Type B pancreatic cell (in vitro differentiated cells): ENCODE measurements at regions not wholly inside any gene's neighbourhood (a gene's known extent, or its start where the extent isn't known, plus 50 kb on each side); places are given as distances from the start of the nearest gene placed in this dataset.
"Not testable (repeated sequence)": the region's sequence is repeated elsewhere in the genome, so short reads cannot be mapped to it uniquely, and the experiment has no call there.

Source experiments
- DNase-seq: peaks from one replicate; pipeline ENCODE4 v3.0.0; 2021; ENCODE audit warnings: mixed read lengths; ENCODE audit not compliant: unreplicated experiment; ENCODE audit errors: extremely low spot score
- H3K27ac Mint-ChIP-seq: 2 replicates; pipeline ENCODE4 v1.8.0; 2021; ENCODE audit warnings: mild to moderate bottlenecking, mixed read lengths
- H3K27me3 Mint-ChIP-seq: 2 replicates; pipeline ENCODE4 v1.8.0; 2021; ENCODE audit warnings: mixed read lengths
- H3K36me3 Mint-ChIP-seq: 2 replicates; pipeline ENCODE4 v1.8.0; 2021; ENCODE audit warnings: mixed read lengths
- H3K4me1 Mint-ChIP-seq: one replicate; pipeline ENCODE4 v1.8.0; 2021; ENCODE audit warnings: mixed read lengths; ENCODE audit not compliant: unreplicated experiment
- H3K4me3 Mint-ChIP-seq: 2 replicates; pipeline ENCODE4 v1.8.0; 2021; ENCODE audit warnings: mild to moderate bottlenecking, mixed read lengths
- H3K9me3 Mint-ChIP-seq: 2 replicates; pipeline ENCODE4 v1.8.0; 2021; ENCODE audit warnings: mixed read lengths
- TF ChIP-seq, protein P1 (sequence below): fragments of 200-600 bp; sonication (generic); conservative IDR thresholded peaks from 2 replicates; pipeline ENCODE4 v1.5.0; 2021; ENCODE audit warnings: antibody characterized with exemption, mild to moderate bottlenecking

DNA sequence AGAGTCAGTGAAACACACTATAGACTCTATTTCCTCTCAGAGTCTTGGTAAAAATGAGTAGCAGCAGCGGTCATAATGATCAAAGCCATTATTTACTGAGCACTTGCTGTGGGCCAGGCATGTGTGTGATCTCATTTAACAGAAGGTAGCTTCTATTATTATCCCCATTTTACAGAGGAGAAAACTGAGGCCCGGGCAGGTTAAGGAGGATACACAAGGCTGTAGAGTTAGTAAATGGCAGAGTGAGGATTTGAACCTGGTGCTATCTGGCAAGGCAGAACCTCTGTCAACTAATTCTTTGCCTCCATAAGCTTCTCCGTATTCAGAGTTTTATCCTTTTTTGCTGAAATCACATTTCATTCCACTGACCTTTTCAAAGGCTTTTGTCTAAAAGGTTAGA, 122.2 kb upstream of the SALL4 start:
- Mint-ChIP-seq H3K4me3 (no peak overlapping the region), H3K4me1 (peaks cover 5% of the 10 kb centered on the region), H3K27me3 (no peaks in the 10 kb centered on the region), H3K9me3 (peaks cover 6% of the 10 kb centered on the region), H3K36me3 (no peaks in the 10 kb centered on the region), H3K27ac (no peak overlapping the region)
- no peak for DNase-seq
- TF ChIP-seq, protein P1, sequence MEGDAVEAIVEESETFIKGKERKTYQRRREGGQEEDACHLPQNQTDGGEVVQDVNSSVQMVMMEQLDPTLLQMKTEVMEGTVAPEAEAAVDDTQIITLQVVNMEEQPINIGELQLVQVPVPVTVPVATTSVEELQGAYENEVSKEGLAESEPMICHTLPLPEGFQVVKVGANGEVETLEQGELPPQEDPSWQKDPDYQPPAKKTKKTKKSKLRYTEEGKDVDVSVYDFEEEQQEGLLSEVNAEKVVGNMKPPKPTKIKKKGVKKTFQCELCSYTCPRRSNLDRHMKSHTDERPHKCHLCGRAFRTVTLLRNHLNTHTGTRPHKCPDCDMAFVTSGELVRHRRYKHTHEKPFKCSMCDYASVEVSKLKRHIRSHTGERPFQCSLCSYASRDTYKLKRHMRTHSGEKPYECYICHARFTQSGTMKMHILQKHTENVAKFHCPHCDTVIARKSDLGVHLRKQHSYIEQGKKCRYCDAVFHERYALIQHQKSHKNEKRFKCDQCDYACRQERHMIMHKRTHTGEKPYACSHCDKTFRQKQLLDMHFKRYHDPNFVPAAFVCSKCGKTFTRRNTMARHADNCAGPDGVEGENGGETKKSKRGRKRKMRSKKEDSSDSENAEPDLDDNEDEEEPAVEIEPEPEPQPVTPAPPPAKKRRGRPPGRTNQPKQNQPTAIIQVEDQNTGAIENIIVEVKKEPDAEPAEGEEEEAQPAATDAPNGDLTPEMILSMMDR, result no peak

DNA sequence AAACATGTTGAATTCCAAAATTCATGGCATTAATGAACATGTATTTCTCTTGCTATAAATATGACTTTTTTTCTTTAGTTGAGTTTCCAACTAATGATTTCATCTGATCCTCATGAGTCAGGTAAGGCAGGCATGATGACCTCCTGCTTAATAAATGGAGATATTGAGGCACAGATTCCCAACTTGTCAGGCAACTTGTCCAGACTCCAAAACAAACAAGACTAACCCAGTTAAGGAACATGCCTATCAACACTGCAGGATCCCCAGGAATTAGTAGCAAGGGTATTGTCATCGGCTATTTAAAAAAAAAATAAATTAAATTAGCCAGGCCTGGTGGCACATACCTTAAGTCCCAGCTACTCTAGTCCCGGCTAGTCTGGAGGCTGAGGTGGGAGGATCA, 121.3 kb upstream of the SALL4 start:
- Mint-ChIP-seq H3K27me3 (no peaks in the 10 kb centered on the region), H3K9me3 (peaks cover 6% of the 10 kb centered on the region), H3K4me1 (peaks cover 7% of the 10 kb centered on the region), H3K27ac (no peak overlapping the region), H3K36me3 (no peaks in the 10 kb centered on the region), H3K4me3 (no peak overlapping the region)
- no peak for DNase-seq
- TF ChIP-seq, protein P1, result no peak

DNA sequence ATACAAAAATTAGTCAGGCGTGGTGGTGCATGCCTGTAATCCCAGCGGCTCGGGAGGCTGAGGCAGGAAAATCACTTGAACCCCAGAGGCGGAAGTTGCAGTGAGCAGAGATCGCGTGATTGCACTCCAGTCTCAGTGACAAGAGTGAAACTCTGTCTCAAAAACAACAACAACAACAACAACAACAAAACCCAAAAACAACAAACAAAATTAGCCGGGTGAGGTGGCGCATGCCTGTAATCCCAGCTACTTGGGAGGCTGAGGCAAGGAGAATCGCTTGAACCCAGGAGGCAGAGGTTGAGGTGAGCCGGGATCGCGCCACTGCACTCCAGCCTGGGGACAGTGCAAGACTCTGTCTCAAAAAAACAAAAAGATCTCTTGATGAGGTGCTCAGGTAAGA, 120.5 kb upstream of the SALL4 start:
- not testable (repeated sequence) for H3K9me3 Mint-ChIP-seq

DNA sequence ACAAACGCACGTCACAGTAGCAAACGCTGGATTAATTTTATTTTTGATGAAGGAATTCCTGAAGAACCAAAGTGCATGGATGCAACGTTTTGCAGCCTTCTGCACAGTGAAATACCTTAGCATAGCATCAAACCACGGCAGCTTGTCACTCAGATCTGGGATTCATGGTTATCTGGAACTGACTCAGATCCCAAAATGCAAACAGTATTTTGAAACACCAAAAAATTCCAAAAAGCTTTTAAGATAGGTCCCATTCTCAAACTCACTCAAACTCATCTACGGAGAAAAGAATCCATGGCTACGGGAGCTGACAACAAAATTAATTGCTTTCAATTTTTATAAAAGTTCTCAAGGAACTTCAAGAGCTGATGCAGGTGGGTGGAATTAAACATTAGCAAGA, 116.2 kb upstream of the SALL4 start:
- TF ChIP-seq, protein P1, result no peak
- H3K4me1 Mint-ChIP-seq, result peaks cover 29% of the 10 kb centered on the region
- peak overlapping the region; percentile 64 for H3K4me3 Mint-ChIP-seq

More for the DNA sequence above, 120.5 kb upstream of the SALL4 start:
- DNase-seq, H3K27ac Mint-ChIP-seq, H3K4me3 Mint-ChIP-seq, H3K36me3 Mint-ChIP-seq, H3K27me3 Mint-ChIP-seq: not testable (repeated sequence)
- peaks cover 16% of the 10 kb centered on the region for H3K4me1 Mint-ChIP-seq

DNA sequence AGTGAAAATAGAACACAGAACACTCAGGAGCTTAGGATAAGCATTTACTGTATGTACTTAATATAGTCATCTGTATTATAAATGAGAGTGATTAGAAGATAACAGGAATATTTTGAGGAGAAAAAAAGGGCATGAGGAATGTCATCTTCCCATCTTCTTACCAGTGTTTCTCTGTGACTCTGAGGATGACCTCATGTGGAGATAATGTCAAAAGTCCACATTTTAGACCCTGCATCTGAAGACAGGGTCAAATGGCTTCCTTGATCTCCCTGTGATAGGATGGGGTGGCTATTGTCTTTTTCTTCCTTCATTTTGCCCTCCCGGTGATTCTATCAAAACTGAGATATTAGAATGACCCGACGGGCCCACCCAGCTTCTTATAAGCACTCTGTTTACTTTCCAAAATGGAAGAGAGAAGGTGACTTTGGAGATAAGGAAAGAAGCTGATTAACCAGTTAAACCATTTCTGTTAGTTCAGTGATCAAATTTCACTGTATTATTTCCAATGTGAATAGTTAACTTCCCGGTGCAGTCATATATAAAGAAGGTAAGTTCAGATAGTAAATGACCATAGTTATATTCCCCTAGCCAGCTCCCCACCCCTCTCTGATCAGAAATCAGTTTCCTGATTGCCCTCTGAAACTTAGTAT, 115.7 kb upstream of the SALL4 start:
- Mint-ChIP-seq H3K36me3 (no peaks in the 10 kb centered on the region), H3K4me1 (peaks cover 32% of the 10 kb centered on the region), H3K27ac (peak overlapping the region; percentile 82), H3K4me3 (peak overlapping the region; percentile 64), H3K27me3 (no peaks in the 10 kb centered on the region), H3K9me3 (no peaks in the 10 kb centered on the region)
- DNase-seq, result no peak
- TF ChIP-seq, protein P1, result no peak

More for the DNA sequence above, 116.2 kb upstream of the SALL4 start:
- H3K9me3 Mint-ChIP-seq, result peaks cover 5% of the 10 kb centered on the region
- no peak for DNase-seq
- peak overlapping the region; percentile 82 for H3K27ac Mint-ChIP-seq
- no peaks in the 10 kb centered on the region for H3K36me3 Mint-ChIP-seq
- no peaks in the 10 kb centered on the region for H3K27me3 Mint-ChIP-seq

DNA sequence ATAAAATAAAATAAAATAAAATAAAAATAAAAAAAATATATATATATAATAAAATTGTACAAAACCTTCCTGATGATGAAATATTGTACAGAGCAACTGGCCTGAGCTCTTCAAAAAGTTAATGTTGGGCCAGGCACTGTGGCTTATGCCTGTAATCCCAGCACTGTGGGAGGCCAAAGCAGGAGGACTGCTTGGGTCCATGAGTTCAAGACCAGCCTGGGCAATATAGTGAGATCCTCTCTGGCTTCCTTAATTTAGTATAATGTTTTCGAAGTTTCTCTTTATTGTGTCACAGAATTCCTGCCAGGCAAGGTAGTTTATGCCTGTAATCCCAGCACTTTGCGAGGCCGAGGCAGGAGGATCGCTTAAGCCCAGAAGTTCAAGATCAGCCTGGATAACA, 113.9 kb upstream of the SALL4 start:
- TF ChIP-seq, protein P1, result no peak
- Mint-ChIP-seq H3K9me3 (no peaks in the 10 kb centered on the region), H3K4me1 (peaks cover 36% of the 10 kb centered on the region), H3K27me3 (no peaks in the 10 kb centered on the region), H3K36me3 (no peaks in the 10 kb centered on the region), H3K4me3 (no peak overlapping the region), H3K27ac (no peak overlapping the region)
- DNase-seq, result no peak
